Spleen (tissue), 11 donors: ENCODE measurements at regions not wholly inside any gene's neighbourhood (a gene's known extent, or its start where the extent isn't known, plus 50 kb on each side); places are given as distances from the start of the nearest gene placed in this dataset.

ENCODE experiments used
- DNase-seq: peaks from one replicate; pipeline ENCODE4 v3.0.0-alpha.2; 2020
- H3K27ac ChIP-seq, 8 donors: fragments of 200-600 bp; sonication (generic) in 7 of 8; 1 replicate in 4 of 8; 2 replicates in 4 of 8; pipeline versions ENCODE4 v1.5.0 to v1.8.0; 2016 to 2021; ENCODE audit warnings: inconsistent platforms in 4 of 8, mild to moderate bottlenecking in 4 of 8, moderate library complexity in 1 of 8
- H3K27me3 ChIP-seq, 7 donors: fragments of 200-600 bp; sonication (generic) in 6 of 7; replicated peaks in 1 of 7; 1 replicate in 4 of 7; 2 replicates in 3 of 7; pipeline versions ENCODE4 v1.5.0 to v1.8.0; 2016 to 2021; ENCODE audit warnings: inconsistent platforms in 3 of 7, mild to moderate bottlenecking in 1 of 7
- H3K36me3 ChIP-seq, 6 donors: fragments of 200-600 bp; sonication (generic) in 5 of 6; 1 replicate in 4 of 6; 2 replicates in 2 of 6; pipeline versions ENCODE4 v1.5.0 to v1.8.0; 2016 to 2021; ENCODE audit warnings: inconsistent platforms in 2 of 6
- H3K4me1 ChIP-seq, 6 donors: fragments of 200-600 bp; sonication (generic) in 5 of 6; 1 replicate in 3 of 6; 2 replicates in 3 of 6; pipeline versions ENCODE4 v1.5.0 to v1.8.0; 2016 to 2021; ENCODE audit warnings: inconsistent platforms in 3 of 6
- H3K4me3 ChIP-seq, 8 donors: fragments of 200-600 bp; sonication (generic) in 7 of 8; 1 replicate in 4 of 8; 2 replicates in 4 of 8; pipeline versions ENCODE4 v1.5.0 to v1.8.0; 2016 to 2021; ENCODE audit warnings: inconsistent platforms in 4 of 8, mild to moderate bottlenecking in 4 of 8, moderate library complexity in 2 of 8
- H3K9me3 ChIP-seq, 8 donors: fragments of 200-600 bp; sonication (generic) in 7 of 8; 1 replicate in 4 of 8; 2 replicates in 4 of 8; pipeline versions ENCODE4 v1.5.0 to v1.8.0; 2016 to 2021; ENCODE audit warnings: inconsistent platforms in 4 of 8
- POLR2A ChIP-seq, 3 donors: fragments of 450-650 bp; IDR thresholded peaks; one replicate each; pipeline ENCODE4 v1.5.1; 2017; ENCODE audit warnings: antibody characterized with exemption in 3 of 3, mild to moderate bottlenecking in 1 of 3
- POLR2AphosphoS5 ChIP-seq, 3 donors: sonication (generic); formaldehyde crosslinking; IDR thresholded peaks; one replicate each; pipeline ENCODE4 v1.5.1; 2017; ENCODE audit warnings: antibody characterized with exemption in 3 of 3
- WGBS, 5 donors: extraction: QIAGEN DNeasy Blood & Tissue Kit in 3 of 5; methylation state at CpG; one replicate each; pipeline versions ENCODE4 v1.1.5 to v1.1.7; 2013 to 2018; 5-methylcytosine and 5-hydroxymethylcytosine counted together
- intact Hi-C: fragments of 100-400 bp; cut with DNase I; formaldehyde crosslinking; loops from one replicate; pipeline ENCODE4 v1.15.0; 2023; ENCODE audit warnings: low total_unique reads
- TF ChIP-seq, protein P1 (sequence below), 11 experiments: fragments of 200-600 bp in 7 of 11; fragments of 450-650 bp in 4 of 11; sonication (generic) in 4 of 11; IDR thresholded peaks in 8 of 11; conservative IDR thresholded peaks in 3 of 11; 1 replicate in 7 of 11; 2 replicates in 4 of 11; pipeline versions ENCODE4 v1.4.0 to v1.8.0; 2016 to 2021; ENCODE audit warnings: antibody characterized with exemption in 11 of 11, inconsistent platforms in 4 of 11, mild to moderate bottlenecking in 1 of 11
- donor health status: healthy with polysubstance abuse.
- donor health status: DM: no; HTN: no; CAD: no; lungs with moderate emphysema.
- donor health status: DM: no; HTN: no; CAD: no.
- donor health status: Bipolar disorder and iron deficiency.
- donor health status: healthy.
- donor health status: DM: no; HTN: no; CAD: no.
- donor health status: DM: yes; HTN: yes; CAD: no.

DNA sequence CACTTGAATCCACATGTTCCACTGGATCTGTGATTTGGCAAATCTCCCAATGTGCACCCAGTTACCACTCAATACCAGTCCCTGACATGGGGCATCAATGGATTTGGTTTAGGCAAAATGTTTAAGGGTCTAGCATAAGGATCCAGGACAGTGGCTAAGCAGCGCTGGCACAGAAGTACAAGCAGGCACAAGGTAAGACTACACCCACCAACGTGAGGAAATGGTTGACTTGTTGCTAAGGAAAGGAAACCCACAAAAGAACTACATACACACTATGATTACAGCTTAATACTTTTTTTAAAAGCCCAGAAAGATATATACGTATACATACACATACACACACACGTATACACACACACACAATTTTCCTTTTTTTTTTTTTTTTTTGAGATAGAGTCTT lies 79.0 kb downstream of the DNAAF9 start:
- 58 to 73% (median 64%) methylated on average over 4 of the region's 4 CpGs for WGBS, 5 donors
- H3K36me3 ChIP-seq = peaks cover 0 to 95% (median 12%) of the 10 kb centered on the region in 6 donors
- H3K4me1 ChIP-seq = no peaks in the 10 kb centered on the region
- no peak for DNase-seq
- TF ChIP-seq POLR2A (IDR thresholded peaks at IDR 0.05) = no peak
- TF ChIP-seq, protein P1, sequence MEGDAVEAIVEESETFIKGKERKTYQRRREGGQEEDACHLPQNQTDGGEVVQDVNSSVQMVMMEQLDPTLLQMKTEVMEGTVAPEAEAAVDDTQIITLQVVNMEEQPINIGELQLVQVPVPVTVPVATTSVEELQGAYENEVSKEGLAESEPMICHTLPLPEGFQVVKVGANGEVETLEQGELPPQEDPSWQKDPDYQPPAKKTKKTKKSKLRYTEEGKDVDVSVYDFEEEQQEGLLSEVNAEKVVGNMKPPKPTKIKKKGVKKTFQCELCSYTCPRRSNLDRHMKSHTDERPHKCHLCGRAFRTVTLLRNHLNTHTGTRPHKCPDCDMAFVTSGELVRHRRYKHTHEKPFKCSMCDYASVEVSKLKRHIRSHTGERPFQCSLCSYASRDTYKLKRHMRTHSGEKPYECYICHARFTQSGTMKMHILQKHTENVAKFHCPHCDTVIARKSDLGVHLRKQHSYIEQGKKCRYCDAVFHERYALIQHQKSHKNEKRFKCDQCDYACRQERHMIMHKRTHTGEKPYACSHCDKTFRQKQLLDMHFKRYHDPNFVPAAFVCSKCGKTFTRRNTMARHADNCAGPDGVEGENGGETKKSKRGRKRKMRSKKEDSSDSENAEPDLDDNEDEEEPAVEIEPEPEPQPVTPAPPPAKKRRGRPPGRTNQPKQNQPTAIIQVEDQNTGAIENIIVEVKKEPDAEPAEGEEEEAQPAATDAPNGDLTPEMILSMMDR (IDR thresholded peaks at IDR 0.05 in 8 of 11, conservative IDR thresholded peaks at IDR 0.05 in 3 of 11) = no peak
- TF ChIP-seq POLR2AphosphoS5 (IDR thresholded peaks at IDR 0.05) = no peak
- intact Hi-C loops = no loop called here
- H3K4me3 ChIP-seq = no peak overlapping the region
- H3K27me3 ChIP-seq = no peaks in the 10 kb centered on the region
- H3K27ac ChIP-seq = no peak overlapping the region
- no peaks in the 10 kb centered on the region for H3K9me3 ChIP-seq

DNA sequence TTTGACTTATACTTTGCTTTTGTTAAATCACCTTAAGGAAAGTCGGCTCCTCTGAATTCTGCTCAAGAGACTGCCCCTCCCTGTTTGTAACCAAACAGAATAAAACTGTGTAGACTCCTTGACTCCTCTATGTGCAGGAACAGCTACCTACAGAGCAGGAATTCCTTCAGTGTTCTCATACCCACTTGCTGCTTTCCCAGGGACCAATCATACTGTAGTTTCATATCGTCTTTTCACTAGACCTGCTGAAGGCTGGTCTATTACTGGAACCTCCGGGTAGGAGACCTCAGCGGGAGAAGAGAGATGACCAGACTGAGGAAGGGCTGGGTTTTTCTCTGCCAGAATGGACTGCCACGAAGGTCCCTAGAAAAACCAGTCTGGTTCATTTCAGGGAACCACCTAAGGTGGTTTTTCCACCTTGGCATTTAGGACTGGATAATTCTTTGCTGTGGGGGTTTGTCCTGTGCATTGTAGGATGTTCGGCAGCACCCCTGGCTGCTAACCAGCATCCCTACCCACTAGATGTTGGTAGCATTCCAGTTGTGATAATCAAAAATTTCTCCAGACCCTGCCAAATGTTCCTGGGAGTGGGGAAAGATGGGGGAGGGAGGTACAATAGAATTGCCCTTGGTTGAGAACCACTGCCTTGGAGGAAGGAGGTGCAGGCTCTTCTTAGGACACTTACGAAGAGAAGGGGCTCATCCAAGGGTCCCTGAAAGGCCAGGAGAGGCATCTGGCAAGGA lies 80.5 kb downstream of the DNAAF9 start:
- no peak overlapping the region for H3K27ac ChIP-seq
- TF ChIP-seq, protein P1 (IDR thresholded peaks at IDR 0.05 in 8 of 11, conservative IDR thresholded peaks at IDR 0.05 in 3 of 11) = no peak
- no peak for TF ChIP-seq POLR2AphosphoS5 (IDR thresholded peaks at IDR 0.05)
- no peak for TF ChIP-seq POLR2A (IDR thresholded peaks at IDR 0.05)
- intact Hi-C loops = no loop called here
- 82 to 94% (median 92%) methylated on average over 7 of the region's 7 CpGs for WGBS, 5 donors
- no peaks in the 10 kb centered on the region for H3K27me3 ChIP-seq
- H3K36me3 ChIP-seq = peaks cover 0 to 99% (median 11%) of the 10 kb centered on the region in 6 donors
- DNase-seq = no peak
- no peak overlapping the region for H3K4me3 ChIP-seq
- no peaks in the 10 kb centered on the region for H3K9me3 ChIP-seq
- no peaks in the 10 kb centered on the region for H3K4me1 ChIP-seq

DNA sequence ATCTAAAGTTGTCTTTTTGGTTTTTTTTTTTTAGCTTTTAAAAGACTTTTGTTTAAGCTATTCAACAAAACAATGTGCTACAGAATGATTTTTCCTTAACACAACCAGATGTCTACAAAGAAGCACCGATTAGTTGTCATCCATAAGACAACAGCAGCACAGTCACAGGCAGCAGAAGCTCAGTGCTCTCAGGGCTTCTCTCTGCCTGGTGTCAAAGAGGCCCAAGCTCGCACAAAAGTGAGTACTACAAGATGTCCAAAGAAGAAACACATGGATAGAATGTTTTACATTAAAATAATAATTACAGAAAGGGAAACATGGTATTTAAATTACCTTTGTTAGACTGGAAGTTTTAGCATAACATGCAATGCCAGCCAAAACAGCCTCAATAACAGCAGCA lies 81.6 kb downstream of the DNAAF9 start:
- Histone ChIP-seq H3K27ac (no peak overlapping the region), H3K4me3 (no peak overlapping the region), H3K36me3 (peaks cover 0 to 99% (median 17%) of the 10 kb centered on the region in 6 donors), H3K4me1 (no peaks in the 10 kb centered on the region), H3K9me3 (no peaks in the 10 kb centered on the region), H3K27me3 (no peaks in the 10 kb centered on the region)
- WGBS, 5 donors = 87 to 96% (median 91%) methylated on average over 2 of the region's 2 CpGs
- DNase-seq = no peak
- intact Hi-C loops = no loop called here
- TF ChIP-seq POLR2AphosphoS5 (IDR thresholded peaks at IDR 0.05) (no peak), POLR2A (IDR thresholded peaks at IDR 0.05) (no peak)
- TF ChIP-seq, protein P1 (IDR thresholded peaks at IDR 0.05 in 8 of 11, conservative IDR thresholded peaks at IDR 0.05 in 3 of 11) = no peak

- TF ChIP-seq, protein P1 (IDR thresholded peaks at IDR 0.05 in 8 of 11, conservative IDR thresholded peaks at IDR 0.05 in 3 of 11) = no peak
- TF ChIP-seq POLR2A (IDR thresholded peaks at IDR 0.05) (no peak), POLR2AphosphoS5 (IDR thresholded peaks at IDR 0.05) (no peak)
- Histone ChIP-seq H3K4me1 (no peaks in the 10 kb centered on the region), H3K4me3 (no peak overlapping the region), H3K36me3 (peaks cover 0 to 94% (median 17%) of the 10 kb centered on the region in 6 donors), H3K27me3 (no peaks in the 10 kb centered on the region), H3K9me3 (no peaks in the 10 kb centered on the region), H3K27ac (no peak overlapping the region)
- 56 to 84% (median 62%) methylated on average over 5 of the region's 5 CpGs for WGBS, 5 donors
- DNase-seq = no peak
- intact Hi-C loops = no loop called here
Observed at GRCh38 chr20:3323398-3323797, 84.1 kb downstream of the DNAAF9 start.
